Activated naive CD8-positive, alpha-beta T cell treated with anti-CD3 and anti-CD28 coated beads for 36 hours (primary cell): ENCODE measurements at regions not wholly inside any gene's neighbourhood (a gene's known extent, or its start where the extent isn't known, plus 50 kb on each side); places are given as distances from the start of the nearest gene placed in this dataset.
"Not testable (repeated sequence)": the region's sequence is repeated elsewhere in the genome, so short reads cannot be mapped to it uniquely, and the experiment has no call there.

Experiments
- DNase-seq: peaks from one replicate; pipeline ENCODE4 v3.0.0; 2021
- H3K27ac Mint-ChIP-seq: one replicate; pipeline ENCODE4 v1.8.0; 2022; ENCODE audit warnings: mild to moderate bottlenecking, moderate library complexity, mixed read lengths
- H3K27me3 Mint-ChIP-seq: one replicate; pipeline ENCODE4 v1.8.0; 2022; ENCODE audit warnings: mild to moderate bottlenecking, mixed read lengths
- H3K36me3 Mint-ChIP-seq: one replicate; pipeline ENCODE4 v1.8.0; 2021; ENCODE audit warnings: mild to moderate bottlenecking, mixed read lengths
- H3K4me1 Mint-ChIP-seq: one replicate; pipeline ENCODE4 v1.8.0; 2021; ENCODE audit warnings: mixed read lengths
- H3K4me3 Mint-ChIP-seq: one replicate; pipeline ENCODE4 v1.8.0; 2022; ENCODE audit warnings: mild to moderate bottlenecking, moderate library complexity, mixed read lengths
- H3K9me3 Mint-ChIP-seq: one replicate; pipeline ENCODE4 v1.8.0; 2022; ENCODE audit warnings: mixed read lengths

- Mint-ChIP-seq H3K4me1 (no peaks in the 10 kb centered on the region), H3K27me3 (no peaks in the 10 kb centered on the region), H3K4me3 (no peak overlapping the region), H3K36me3 (peaks cover 1% of the 10 kb centered on the region), H3K9me3 (peaks cover 7% of the 10 kb centered on the region), H3K27ac (no peak overlapping the region)
- DNase-seq: no peak
Measured at GRCh38 chr4:60655356-60655755, 544.8 kb upstream of the ADGRL3 start.

GRCh38 chr4:60656171-60656570 is 544.0 kb upstream of the ADGRL3 start:
- Mint-ChIP-seq H3K4me3 (no peak overlapping the region), H3K27ac (no peak overlapping the region), H3K4me1 (no peaks in the 10 kb centered on the region), H3K27me3 (no peaks in the 10 kb centered on the region), H3K36me3 (peaks cover 1% of the 10 kb centered on the region), H3K9me3 (peaks cover 7% of the 10 kb centered on the region)
- DNase-seq: no peak

DNA sequence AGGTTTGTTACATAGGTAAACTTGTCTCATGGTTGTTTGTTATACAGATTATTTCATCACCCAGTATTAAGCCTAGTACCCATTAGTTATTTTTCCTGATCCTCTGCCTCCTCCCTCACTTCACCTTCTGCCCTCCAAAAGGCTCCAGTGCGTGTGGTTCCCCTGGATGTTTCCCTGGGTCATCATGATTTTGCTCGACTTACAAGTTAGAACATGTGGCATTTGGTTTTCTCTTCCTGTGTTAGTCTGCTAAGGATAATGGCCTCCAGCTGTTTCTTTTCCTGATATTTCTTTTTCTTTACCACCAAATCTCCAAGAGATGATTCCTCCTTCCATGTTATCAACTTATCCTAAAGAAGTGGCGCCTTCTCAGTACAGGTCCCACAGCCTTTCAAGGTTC is 543.1 kb upstream of the ADGRL3 start:
- Mint-ChIP-seq H3K4me1 (no peaks in the 10 kb centered on the region), H3K27me3 (no peaks in the 10 kb centered on the region), H3K4me3 (no peak overlapping the region), H3K27ac (no peak overlapping the region), H3K9me3 (peaks cover 10% of the 10 kb centered on the region), H3K36me3 (peaks cover 1% of the 10 kb centered on the region)
- DNase-seq: no peak

- Mint-ChIP-seq H3K9me3 (peaks cover 10% of the 10 kb centered on the region), H3K4me3 (no peak overlapping the region), H3K4me1 (no peaks in the 10 kb centered on the region), H3K27me3 (no peaks in the 10 kb centered on the region), H3K27ac (no peak overlapping the region), H3K36me3 (peaks cover 1% of the 10 kb centered on the region)
- no peak for DNase-seq
Measured at GRCh38 chr4:60657807-60658206, 542.3 kb upstream of the ADGRL3 start.

DNA sequence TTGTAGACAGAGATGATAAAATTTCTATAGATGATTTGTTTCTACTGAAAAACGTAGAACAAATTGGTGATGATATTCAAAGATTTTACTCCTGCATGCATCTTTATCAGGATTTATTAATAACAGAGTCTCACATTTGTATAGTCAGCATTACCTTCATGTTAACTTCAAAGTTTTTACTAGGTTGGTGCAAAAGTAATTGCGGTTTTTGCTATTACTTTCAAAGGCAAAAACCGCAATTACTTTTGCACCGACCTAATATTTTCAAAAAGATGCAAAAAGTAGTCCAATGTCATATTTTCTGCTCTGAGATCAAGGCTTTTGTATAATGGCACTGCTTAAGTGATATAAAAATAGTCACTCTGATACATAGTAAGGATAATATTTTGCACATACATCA is 536.4 kb upstream of the ADGRL3 start:
- no peak for DNase-seq
- H3K27me3 Mint-ChIP-seq: no peaks in the 10 kb centered on the region
- H3K9me3 Mint-ChIP-seq: peaks cover 3% of the 10 kb centered on the region
- H3K36me3 Mint-ChIP-seq: peaks cover under 1% of the 10 kb centered on the region
- no peaks in the 10 kb centered on the region for H3K4me1 Mint-ChIP-seq
- H3K4me3 Mint-ChIP-seq: no peak overlapping the region
- no peak overlapping the region for H3K27ac Mint-ChIP-seq

- no peaks in the 10 kb centered on the region for H3K4me1 Mint-ChIP-seq
- DNase-seq: no peak
- no peaks in the 10 kb centered on the region for H3K9me3 Mint-ChIP-seq
- no peak overlapping the region for H3K4me3 Mint-ChIP-seq
- no peaks in the 10 kb centered on the region for H3K27me3 Mint-ChIP-seq
- H3K27ac Mint-ChIP-seq: no peak overlapping the region
- no peaks in the 10 kb centered on the region for H3K36me3 Mint-ChIP-seq
Measured at GRCh38 chr4:60682901-60683300, 517.2 kb upstream of the ADGRL3 start.

DNA sequence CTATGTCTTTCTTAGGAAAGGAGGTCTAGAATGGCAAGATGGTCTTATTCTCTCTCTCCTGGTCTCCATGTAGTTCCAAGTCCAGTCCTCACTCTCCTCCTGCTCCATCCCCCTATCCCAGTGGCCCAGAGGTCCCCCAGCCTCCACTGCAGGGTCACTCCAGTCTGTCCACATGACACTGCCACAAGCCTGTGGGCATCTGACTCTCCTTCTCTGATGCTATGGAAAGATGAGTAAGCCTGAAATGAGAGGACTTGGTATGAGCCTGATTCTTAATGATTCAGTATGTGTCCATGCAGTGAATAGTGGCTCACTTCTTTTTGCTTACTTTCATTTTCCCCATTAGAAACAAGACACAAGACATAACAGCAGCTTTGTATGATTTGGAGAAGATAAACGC is 516.8 kb upstream of the ADGRL3 start:
- H3K4me3 Mint-ChIP-seq: no peak overlapping the region
- H3K27me3 Mint-ChIP-seq: no peaks in the 10 kb centered on the region
- DNase-seq: no peak
- H3K9me3 Mint-ChIP-seq: no peaks in the 10 kb centered on the region
- H3K27ac Mint-ChIP-seq: no peak overlapping the region
- H3K36me3 Mint-ChIP-seq: no peaks in the 10 kb centered on the region
- no peaks in the 10 kb centered on the region for H3K4me1 Mint-ChIP-seq

- Mint-ChIP-seq H3K4me1 (no peaks in the 10 kb centered on the region), H3K4me3 (no peak overlapping the region), H3K27me3 (no peaks in the 10 kb centered on the region), H3K36me3 (no peaks in the 10 kb centered on the region), H3K9me3 (no peaks in the 10 kb centered on the region), H3K27ac (no peak overlapping the region)
- DNase-seq: no peak
Measured at GRCh38 chr4:60683973-60684372, 516.2 kb upstream of the ADGRL3 start.

DNA sequence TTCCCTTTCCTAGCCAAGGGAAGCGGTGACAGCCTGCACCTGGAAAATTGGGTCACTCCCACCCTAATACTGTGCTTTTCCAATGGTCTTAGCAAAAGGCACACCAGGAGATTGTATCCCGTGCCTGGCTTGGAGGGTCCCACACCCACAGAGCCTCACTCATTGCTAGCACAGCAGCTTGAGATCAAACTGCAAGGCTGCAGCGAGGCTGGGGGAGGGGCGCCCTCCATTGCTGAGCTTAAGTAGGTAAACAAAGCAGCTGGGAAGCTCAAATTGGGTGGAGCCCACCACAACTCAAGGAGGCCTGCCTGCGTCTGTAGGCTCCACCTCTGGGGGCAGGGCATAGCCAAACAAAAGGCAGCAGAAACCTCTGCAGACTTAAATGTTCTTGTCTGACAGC is 504.1 kb upstream of the ADGRL3 start:
- not testable (repeated sequence) for H3K4me1 Mint-ChIP-seq, DNase-seq, H3K4me3 Mint-ChIP-seq, H3K27ac Mint-ChIP-seq, H3K27me3 Mint-ChIP-seq, H3K36me3 Mint-ChIP-seq
- peaks cover 14% of the 10 kb centered on the region for H3K9me3 Mint-ChIP-seq

- H3K4me3 Mint-ChIP-seq: no peak overlapping the region
- H3K36me3 Mint-ChIP-seq: no peaks in the 10 kb centered on the region
- peaks cover 9% of the 10 kb centered on the region for H3K9me3 Mint-ChIP-seq
- no peak for DNase-seq
- no peaks in the 10 kb centered on the region for H3K27me3 Mint-ChIP-seq
- no peak overlapping the region for H3K27ac Mint-ChIP-seq
- no peaks in the 10 kb centered on the region for H3K4me1 Mint-ChIP-seq
Measured at GRCh38 chr4:60709061-60709460, 491.1 kb upstream of the ADGRL3 start.

- Mint-ChIP-seq H3K36me3 (no peaks in the 10 kb centered on the region), H3K27me3 (no peaks in the 10 kb centered on the region), H3K9me3 (peaks cover 2% of the 10 kb centered on the region), H3K27ac (no peak overlapping the region), H3K4me1 (no peaks in the 10 kb centered on the region), H3K4me3 (no peak overlapping the region)
- no peak for DNase-seq
Measured at GRCh38 chr4:60718874-60719273, 481.3 kb upstream of the ADGRL3 start.

DNA sequence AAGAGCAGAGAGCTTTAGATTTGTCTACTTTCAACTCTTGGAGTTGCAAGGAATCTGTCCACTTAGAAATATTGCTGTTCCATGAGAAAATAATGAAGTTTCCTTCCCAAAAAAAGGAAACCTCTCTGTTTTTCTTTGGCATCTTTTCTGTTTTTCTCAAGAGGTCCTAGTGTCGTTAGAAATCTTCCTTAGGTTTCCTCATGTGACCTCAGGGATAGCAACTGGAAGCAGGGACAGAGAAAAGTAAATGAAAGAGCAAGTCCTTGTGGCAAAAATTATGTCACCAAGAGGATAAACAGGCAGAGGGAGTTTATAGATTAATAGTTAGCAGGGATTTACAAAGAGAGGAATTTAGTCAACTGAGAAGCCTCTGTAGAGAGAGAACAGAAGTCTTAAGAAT is 478.4 kb upstream of the ADGRL3 start:
- H3K36me3 Mint-ChIP-seq: no peaks in the 10 kb centered on the region
- peaks cover 8% of the 10 kb centered on the region for H3K9me3 Mint-ChIP-seq
- H3K4me1 Mint-ChIP-seq: no peaks in the 10 kb centered on the region
- no peak overlapping the region for H3K4me3 Mint-ChIP-seq
- no peak overlapping the region for H3K27ac Mint-ChIP-seq
- DNase-seq: no peak
- no peaks in the 10 kb centered on the region for H3K27me3 Mint-ChIP-seq

DNA sequence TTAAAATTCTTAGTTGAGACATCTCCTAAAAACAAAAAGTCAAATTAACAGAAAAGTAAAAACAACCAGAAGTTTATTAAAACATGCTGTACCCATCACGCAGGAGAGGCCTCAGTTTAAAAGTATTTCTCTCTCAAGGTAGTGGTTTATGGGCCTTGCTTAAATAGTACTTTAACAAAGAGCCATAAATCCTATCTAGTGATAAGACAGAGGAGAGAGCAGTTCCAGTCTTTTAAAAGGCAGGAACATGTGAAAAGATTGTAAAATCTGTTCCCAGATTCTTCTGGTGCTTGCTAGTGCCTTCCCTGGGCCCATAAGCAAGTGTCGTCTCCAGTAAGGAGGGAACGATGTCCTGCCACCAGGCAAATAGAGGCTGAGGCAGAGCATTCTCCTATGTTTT is 476.3 kb upstream of the ADGRL3 start:
- H3K4me3 Mint-ChIP-seq: no peak overlapping the region
- no peak overlapping the region for H3K27ac Mint-ChIP-seq
- DNase-seq: no peak
- no peaks in the 10 kb centered on the region for H3K27me3 Mint-ChIP-seq
- H3K4me1 Mint-ChIP-seq: no peaks in the 10 kb centered on the region
- no peaks in the 10 kb centered on the region for H3K36me3 Mint-ChIP-seq
- peaks cover 8% of the 10 kb centered on the region for H3K9me3 Mint-ChIP-seq

- Mint-ChIP-seq H3K27ac (no peak overlapping the region), H3K27me3 (no peaks in the 10 kb centered on the region), H3K4me3 (no peak overlapping the region), H3K36me3 (no peaks in the 10 kb centered on the region), H3K9me3 (peaks cover 8% of the 10 kb centered on the region), H3K4me1 (no peaks in the 10 kb centered on the region)
- no peak for DNase-seq
Measured at GRCh38 chr4:60724623-60725022, 475.5 kb upstream of the ADGRL3 start.

DNA sequence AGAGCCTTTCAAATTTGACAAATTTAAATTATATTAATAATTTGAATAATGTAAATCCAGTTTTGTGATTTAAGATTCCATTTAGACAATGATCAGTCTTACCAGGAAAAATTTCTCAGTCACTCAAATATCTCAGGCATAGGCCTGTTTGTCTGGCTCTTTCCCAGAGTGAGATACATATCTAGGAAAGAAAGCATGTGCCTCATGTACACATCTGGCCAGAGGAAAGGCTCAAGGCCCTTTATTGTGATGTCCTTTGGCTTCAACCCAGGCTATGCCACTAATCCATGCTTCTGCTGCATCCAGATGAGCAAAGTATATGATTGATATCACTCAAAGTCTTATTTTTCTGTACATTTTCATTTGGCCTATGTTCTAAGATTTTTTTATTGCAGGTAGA is 473.3 kb upstream of the ADGRL3 start:
- H3K27me3 Mint-ChIP-seq: no peaks in the 10 kb centered on the region
- peaks cover 6% of the 10 kb centered on the region for H3K9me3 Mint-ChIP-seq
- no peaks in the 10 kb centered on the region for H3K4me1 Mint-ChIP-seq
- H3K27ac Mint-ChIP-seq: no peak overlapping the region
- no peak overlapping the region for H3K4me3 Mint-ChIP-seq
- DNase-seq: no peak
- no peaks in the 10 kb centered on the region for H3K36me3 Mint-ChIP-seq

- no peak overlapping the region for H3K27ac Mint-ChIP-seq
- H3K36me3 Mint-ChIP-seq: no peaks in the 10 kb centered on the region
- no peak for DNase-seq
- no peak overlapping the region for H3K4me3 Mint-ChIP-seq
- H3K27me3 Mint-ChIP-seq: no peaks in the 10 kb centered on the region
- peaks cover 9% of the 10 kb centered on the region for H3K9me3 Mint-ChIP-seq
- H3K4me1 Mint-ChIP-seq: no peaks in the 10 kb centered on the region
Measured at GRCh38 chr4:60729194-60729593, 470.9 kb upstream of the ADGRL3 start.

- H3K4me1 Mint-ChIP-seq, H3K27me3 Mint-ChIP-seq, DNase-seq, H3K4me3 Mint-ChIP-seq, H3K36me3 Mint-ChIP-seq, H3K27ac Mint-ChIP-seq: not testable (repeated sequence)
- peaks cover 12% of the 10 kb centered on the region for H3K9me3 Mint-ChIP-seq
Measured at GRCh38 chr4:60729764-60730163, 470.4 kb upstream of the ADGRL3 start.
